ENCODE measurements at regions not wholly inside any gene's neighbourhood (a gene's known extent, or its start where the extent isn't known, plus 50 kb on each side); places are given as distances from the start of the nearest gene placed in this dataset.
"Not testable (repeated sequence)": the region's sequence is repeated elsewhere in the genome, so short reads cannot be mapped to it uniquely, and the experiment has no call there.

DNA sequence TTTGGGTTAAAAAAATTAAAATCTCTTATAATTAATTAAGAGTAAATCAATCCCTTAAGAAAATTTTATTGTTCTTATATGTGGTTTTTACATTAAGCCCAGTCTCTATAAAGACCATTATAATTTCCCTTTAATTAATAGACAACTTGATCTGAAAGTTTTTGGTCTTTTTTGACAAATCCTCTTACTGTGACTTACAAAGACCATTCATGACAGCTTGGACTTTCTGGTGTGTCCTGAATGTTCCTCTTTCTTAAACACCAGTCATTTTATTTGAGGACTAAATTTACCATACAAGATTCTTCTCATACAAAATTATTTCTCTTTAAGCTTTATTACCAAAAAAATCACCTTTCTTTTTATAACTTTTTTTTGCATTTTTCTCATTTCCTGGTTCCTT, 368.3 kb downstream of the ADGRD1 start:
- no peak for DNase-seq

DNA sequence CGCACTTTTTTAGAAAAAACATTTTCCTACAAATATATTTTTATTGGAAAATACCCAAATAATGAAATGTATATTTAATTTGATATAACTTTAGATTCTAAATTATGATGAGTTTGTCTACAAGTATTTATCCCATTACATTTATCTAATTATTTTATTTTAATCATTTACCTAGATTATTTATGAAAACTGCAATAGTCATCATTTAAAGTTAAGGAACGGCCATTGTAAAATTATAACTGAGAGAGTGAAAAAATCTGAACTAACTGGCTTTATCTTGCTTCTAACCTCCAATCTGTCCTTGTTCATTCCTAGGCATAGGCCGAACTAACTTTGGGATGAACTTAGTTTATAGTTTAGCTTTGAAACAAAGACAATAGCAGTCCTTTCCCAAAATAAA, 368.8 kb downstream of the ADGRD1 start:
- not testable (repeated sequence) for DNase-seq

DNA sequence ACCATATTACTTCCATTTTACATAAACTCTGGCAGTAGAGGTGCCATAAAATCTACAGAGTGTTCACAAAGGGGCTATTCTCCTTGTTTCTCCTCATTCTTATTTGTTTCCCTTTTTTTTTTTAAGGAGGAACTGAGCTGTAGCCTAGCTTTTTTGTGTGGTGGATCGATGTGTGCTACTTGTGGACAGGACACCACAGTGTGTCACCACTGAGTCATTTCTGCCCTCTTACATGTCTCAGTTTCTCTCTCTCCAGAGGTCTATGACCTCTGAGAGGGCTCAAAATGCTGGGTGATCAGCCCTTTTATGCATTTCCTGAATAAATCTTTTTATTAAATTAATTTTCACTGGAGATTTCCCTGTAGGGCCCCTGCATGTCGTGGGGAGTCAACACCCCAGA, 370.2 kb downstream of the ADGRD1 start:
- DNase-seq: no peak

DNA sequence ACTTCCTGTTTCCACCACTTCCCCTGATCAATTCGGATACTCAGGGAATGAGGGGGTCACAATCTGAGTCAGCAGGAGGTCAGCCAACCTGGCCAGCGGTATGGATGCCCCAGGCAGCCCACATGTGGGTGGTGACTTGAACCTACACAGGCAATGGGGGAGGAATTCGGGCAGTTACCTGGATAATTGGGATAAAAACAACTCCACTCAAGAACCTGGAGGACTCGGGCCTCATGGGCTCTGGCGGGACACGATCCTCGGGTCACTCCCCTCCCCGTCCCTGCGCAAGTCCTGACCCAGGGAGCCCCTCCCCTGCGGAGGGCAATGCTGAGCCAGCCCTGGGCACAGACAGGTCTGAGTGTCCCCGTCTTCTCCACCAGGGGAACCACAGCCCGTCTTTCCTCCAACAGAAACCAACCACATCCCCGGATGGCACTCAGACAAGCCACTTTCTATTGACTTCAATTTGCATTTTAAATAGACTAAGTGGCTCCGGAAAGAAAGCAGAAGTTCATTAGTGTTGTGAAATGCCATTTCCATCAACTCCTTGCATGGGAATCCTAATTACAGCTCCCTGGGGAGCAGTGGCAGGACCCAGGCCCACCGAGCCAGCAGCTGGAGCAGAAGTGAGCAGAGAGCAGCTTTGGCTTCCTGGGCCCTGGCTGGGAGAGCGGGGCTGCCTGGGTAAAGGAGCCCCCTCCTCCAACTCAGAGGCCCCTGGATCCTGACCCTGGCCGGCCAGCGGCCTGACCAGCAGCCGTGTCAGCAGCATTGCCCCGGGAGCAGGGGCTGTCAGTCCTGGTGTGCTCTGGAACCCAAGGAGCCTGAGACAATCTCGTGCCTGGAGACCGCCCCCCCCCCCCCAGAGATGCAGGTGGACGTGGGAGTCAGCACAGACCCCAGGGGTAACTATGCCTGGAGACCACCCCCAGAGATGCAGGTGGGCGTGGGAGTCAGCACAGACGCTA, 374.1 kb downstream of the ADGRD1 start:
- DNase-seq: no peak

DNA sequence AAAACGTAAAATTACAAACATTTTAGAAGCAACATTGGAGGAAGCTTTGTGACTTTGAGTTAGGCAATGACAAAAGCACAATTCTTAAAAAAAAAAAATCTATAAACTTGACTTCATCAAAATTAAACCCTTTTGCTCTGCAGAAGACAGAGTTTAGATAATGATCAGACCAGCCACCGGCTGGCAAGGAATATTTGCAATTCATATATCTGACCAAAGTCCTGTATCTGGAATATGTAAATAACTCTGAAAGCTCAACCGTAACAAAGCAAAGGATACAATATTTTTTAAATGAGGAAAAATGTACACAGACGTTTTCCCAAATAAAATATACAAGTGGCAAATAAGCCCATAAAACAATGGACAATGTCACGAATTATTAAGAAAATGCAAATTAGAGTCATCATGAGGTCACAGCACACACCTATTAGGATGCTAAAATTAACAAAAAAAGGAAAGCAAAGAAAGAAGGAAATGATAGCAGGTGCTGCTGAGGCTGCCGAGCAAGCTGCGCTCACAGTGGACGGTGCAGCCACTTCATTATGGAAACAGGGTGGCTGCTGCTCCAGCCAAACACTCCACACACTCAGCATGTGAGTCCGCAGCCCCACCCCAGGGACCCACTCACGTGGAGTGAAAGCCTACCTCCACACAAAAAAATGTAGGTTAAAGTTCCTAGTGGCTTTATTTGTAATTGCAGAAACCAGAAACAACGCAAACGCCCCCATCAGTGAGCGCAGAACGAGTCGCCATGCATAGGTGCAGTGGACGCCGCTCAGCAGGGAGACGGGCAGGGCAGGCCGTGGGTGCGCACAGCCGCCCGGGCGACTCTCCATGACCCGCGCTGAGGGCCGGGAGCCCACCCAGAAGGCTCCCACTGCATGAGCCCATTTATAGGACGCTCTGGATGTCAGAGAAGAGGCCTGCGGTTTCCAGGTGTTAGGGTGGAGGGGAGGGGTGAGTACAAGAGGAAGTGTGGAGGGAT, 375.4 kb downstream of the ADGRD1 start:
- DNase-seq: not testable (repeated sequence)

DNA sequence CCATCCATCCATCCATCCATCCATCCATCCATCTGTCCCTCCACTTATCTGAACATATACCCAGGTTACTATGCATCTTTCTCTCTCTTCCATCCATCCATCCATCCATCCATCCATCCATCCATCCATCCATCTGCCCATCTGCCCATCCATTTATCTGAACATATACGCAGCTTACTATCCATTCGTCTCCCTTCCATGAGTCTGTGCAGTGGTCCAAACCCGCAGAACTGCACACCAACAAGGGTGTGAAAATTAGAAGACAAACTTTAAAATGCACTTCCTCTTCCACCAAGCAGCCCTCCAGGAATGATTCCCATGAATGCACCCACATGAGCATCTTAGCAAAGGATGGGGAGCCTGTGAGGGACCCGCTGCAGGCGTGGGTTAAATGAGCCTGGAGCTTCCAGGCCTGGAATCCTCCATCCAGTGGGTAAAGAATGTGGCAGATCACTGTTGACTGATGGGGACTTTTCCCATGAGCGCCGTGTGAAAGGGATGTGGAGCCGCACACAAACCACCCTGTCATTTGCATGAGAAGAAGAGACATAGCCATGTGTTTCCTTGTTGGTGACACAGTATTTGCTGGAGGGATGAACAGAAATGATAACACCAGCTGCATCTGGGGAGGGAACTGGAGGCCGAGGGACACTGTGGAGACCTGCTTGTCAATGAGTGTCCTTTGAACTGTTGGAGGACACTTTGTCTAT, 376.6 kb downstream of the ADGRD1 start:
- no peak for DNase-seq

DNA sequence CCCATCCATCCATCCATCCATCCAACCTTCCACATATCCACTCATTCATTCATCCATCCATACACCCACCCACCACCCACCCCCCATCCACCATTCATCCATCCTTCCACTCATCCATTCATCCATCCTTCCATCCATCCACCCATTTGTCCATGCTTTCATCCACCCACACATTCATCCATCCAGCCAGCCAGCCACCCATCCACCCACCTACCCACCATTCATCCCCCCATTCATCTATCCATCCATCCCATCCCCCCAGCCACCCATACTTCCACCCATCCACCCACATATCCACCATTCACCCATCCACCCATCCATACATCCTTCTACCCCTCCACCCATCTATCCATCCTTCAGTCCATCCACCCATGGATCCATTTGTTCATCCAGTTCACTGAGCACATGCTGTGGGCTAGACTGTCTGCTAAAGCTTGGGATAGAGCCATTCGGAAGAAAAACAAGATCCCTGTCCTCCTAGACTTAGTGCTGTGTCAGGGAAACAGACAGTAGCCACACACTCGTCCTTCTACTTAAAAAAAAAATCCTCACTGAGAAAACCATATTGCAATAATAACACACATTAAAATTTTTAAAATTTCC, 377.5 kb downstream of the ADGRD1 start:
- DNase-seq: no peak

DNA sequence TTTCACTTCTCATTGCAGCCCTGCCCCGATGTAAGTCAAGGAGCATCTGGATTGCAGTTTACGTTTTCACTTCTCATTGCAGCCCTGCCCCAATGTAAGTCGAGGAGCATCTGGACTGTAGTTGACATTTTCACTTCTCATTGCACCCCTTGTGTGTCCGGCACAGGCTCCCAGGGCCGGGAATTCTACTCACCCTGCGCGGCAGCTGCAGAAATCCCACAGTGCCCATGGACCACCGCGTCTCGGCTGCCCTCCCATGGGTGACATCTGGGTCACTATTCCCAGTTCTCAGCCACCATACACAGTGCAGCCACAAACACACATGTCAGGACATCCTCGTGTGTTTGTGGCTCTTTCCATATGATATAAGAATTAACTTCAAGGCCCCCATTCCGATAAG, 378.5 kb downstream of the ADGRD1 start:
- DNase-seq: no peak

DNA sequence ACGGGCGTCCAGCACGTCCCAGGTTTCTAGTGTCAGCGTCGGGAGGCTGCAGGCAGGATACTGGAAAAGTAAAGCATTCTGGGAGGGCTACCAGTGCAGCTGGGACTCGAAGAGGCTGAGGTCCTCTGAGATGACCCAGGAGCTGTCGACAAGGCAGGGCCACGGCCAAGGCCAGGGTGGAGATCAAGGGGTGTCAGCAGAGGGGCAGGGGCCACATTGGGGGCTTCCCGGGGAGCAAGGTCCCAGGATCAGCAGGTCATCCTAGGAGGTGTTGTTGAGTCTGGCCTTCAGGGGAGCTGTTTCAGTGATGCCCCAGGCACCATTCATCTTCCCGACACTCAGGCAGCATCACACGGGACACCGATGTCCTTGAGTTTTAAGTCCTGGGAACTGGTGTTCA, 377.8 kb upstream of the SFSWAP start:
- no peak for DNase-seq

DNA sequence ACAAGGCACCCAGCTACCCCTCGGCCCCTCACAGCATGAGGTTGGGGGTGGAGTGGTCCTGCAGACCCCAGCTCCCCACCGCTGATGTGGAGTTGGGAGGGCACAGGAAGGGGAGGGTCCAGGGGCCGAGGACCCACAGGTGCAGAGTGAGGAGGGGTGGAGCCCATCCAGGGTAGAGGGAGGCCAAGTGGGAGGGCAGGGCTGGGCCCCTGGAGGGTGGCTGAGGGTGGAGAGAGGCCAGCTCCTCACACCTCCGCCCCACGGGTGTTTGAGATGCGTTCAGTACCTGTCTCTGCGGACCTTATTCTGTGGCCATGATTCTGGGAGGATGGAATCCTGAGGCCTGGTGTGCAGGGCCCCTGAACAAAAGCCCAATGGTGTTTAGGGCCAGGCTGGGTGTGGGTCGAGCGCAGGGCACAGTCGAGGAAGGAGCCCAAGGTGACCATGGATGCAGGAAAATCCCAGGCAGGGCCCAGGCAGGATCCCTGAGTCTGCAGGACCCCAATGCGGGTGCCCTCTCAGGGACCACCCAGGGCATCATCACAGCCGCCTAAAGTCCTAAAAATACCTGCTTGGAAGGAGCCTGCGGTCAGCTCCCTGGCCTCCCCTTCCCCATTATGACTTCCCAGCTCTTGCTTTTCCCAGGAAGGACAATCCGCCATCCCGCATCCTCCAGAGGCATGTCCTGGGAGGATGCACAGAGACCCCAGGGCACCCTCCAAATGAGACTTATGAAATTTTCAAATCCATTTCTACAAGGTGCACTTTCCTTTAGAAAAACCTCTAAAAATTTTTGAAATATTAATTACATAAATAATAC, 377.1 kb upstream of the SFSWAP start:
- no peak for DNase-seq

DNA sequence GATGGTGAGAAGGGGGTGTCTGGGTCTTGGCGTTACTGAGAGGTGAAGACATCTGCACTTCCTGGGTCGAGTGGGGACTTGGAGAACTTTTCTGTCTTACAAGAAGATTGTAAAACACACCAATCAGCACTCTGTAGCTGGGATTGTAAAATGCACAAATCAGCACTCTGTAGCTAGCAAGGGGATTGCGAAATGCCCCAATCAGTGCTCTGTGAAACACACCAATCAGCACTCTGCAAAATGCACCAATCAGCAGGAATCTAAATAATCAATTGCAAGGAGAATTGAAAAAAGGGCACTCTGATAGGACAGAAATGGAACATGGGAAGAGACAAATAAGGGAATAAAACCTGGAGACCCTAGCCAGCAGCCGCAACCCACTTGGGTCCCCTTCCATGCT, 376.1 kb upstream of the SFSWAP start:
- no peak for DNase-seq

DNA sequence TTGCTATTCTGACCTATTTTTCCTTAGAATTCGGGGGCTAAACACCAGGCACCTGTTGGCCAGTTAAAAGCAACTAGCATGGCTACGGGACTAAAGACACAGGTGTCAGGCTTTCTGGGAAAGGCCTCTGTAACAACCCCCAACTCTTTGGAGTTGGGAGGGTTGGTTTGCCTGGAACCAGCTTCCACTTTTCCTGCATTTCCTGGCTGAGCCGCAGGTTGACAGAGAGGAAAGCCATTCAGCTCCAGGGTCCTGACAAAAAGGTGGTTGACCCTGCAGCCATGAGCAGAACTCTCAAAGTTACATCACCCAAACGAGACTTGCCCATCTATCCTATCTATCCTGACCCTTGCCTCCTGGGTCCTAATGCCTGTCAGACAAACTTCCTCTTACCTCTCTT, 375.4 kb upstream of the SFSWAP start:
- DNase-seq: no peak

DNA sequence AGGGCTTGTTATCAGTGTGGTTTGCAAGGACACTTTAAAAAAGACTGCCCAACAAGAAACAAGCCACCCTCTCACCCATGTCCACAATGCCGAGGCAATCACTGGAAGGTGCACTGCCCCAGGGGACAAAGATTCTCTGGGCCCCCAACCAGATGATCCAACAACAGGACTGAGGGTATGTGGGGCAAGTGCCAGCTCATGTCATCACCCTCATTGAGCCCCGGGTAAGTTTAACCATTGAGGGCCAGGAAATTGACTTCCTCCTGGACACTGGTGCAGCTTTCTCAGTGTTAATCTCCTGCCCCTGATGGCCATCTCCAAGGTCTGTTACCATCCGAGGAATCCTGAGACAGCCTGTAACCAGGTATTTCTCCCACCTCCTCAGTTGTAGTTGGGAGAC, 373.0 kb upstream of the SFSWAP start:
- not testable (repeated sequence) for DNase-seq

DNA sequence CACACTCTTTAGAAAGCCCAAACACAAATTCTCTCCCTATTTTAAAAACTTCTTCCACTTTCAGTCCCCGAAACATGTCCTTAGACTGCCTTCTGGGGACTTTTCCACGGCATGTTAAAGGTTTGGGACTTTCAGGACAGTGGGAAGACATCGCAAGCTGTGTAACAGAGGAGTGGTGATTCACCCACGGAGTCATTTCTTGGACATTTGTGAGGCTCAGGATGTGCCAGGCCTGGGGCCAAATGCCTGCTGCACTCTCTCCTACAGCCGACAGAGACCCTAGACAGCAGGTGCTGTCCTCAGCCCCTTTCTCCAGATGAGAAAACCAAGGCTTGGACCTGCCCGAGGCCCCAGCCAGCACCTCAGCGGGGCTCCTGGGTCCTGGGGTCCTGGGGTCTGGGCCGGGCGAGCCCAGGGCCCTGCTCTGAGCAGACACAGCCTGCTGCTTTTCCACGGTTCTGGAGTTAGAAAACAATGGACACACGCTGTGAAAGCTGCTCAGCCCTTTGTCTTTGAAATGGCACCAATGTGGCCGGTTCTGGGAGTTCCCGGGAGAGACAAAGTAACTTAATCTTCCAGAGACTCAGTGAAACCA, 370.2 kb upstream of the SFSWAP start:
- no peak for DNase-seq

DNA sequence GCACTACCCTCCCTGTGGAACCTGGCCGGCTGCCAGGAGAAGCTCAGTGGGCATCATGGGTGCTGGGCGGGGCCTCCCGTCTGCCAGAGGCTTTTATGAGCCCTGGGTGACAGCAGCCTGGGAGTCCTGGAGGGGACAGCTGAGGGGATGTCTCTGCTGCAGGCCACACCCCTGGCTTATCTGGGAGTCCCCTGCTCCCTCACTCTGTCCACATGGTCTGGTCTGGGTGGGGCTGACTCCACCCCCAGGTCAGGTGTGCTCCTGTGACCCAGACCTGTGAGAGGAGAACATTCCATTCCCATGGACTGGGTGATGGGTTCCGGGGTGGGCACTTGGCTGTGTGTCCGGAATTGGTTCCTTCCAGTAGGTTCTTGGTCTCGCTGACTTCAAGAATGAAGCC, 369.3 kb upstream of the SFSWAP start:
- DNase-seq: not testable (repeated sequence)

DNA sequence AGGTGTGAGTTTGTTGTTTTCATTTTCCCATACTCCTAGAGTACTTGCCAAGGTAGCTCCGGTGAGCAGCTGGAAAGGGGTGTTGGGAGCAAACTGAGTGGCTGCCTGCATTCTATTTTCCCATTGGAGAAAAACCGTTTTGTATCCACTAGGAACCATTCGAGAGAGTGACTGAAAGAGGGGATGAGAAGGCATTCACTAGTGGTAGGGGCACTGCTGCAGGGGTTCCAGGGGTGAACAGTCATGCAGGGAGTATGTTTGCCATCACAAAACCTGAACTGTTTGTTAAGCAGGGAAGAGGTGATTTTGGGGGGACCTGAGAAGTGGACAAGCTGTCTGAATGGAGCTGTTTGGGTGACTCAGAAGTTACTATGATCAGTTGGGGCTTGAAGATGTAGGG, 367.5 kb upstream of the SFSWAP start:
- DNase-seq: not testable (repeated sequence)

DNA sequence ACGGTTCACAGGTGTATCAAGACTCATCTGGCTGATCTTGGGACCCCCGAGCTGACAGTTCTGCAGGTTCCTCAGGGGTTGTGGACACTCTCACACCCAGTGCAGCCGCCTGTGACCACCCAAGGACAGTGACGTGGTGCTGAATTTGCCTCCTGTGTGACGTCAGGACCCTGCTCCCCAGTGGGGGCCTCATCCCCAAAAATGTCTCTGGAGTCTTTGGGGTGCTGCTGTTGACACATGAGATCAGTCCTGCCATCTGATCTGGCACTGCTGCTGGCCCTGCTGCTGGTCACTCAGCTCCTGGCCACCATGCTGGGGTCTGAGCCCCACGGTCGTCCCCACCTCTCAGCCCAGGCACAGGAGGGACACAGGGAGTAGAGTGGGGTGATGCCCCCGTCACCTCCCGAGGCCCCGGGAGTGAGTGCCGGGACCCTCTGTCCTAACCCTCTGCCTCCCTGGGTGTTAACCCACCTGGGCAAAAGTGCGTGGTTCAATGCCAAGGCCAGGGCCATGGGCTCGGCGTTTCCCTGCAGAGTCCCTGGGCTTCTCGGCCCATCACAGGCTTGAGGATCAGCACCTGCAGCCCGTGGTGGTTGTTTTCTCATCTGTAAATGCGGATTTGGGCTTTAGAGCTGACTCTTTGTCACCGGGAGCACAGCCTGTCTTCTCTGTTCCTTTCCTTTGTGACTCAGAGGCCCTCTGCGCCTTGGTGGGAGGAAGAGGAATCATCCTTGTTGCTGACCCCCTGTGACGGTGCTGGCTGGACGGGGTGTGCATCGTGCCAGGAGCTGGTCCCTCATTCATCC, 366.0 kb upstream of the SFSWAP start:
- DNase-seq: not testable (repeated sequence)

DNA sequence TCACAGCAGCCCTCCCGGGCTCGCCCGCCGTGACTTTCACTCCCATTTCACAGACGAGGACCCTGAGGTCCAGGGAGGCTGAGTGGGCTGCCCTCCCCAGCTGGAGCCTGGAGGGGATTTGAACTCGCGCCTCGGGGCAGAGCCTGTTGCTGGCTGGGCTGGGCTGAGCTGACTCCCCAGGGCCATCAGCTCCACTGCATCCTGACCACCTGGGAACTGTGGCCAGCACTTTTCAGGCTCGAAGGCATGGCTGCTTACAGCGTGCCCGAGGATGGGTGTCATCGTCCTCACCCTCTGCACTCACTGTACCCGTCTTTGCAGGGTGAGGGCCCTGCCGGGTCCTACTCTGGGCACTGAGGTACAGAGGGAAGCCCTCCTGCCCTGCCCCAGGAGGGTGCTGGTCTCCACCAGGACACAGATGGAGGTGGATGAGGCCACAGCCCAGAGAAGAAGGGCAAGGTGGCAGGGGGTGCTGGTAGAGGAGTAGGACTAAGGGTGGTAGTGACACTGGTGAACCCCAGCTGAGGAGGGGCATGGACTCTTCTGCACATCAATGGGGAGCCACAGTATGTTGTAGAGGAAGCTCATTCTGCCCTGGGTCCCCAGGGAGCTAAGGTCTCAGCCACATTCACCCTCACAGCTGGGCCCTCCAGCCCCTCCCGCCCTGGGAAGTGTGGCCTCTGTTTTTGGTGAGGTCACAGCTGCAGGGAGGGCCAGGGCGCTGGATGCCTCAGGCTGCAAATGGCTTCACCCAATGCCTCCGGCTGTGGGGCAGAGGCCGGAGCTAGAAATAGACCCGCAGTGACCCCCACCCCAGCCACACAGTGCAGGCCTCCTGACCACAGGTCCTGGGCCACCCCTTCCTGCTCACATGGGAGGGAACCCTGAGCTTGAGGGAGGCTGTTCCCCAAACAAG, 365.1 kb upstream of the SFSWAP start:
- no peak for DNase-seq

Measured in activated naive CD4-positive, alpha-beta T cell (primary cell).